ENCODE measurements at regions not wholly inside any gene's neighbourhood (a gene's known extent, or its start where the extent isn't known, plus 50 kb on each side); places are given as distances from the start of the nearest gene placed in this dataset.

GRCh38 chr2:120533625-120534024 is 187.7 kb downstream of the INHBB start:
- TF ChIP-seq POLR2A (IDR thresholded peaks at IDR 0.05; ENCODE audit: low read depth, low read length), result no peak
- no peak for TF ChIP-seq POLR2AphosphoS5 (IDR thresholded peaks at IDR 0.05; ENCODE audit: low read depth, low read length)
- no peak for TF ChIP-seq SPI1 (IDR thresholded peaks at IDR 0.05; ENCODE audit: low read depth, low read length)
- TF ChIP-seq PAX5 (IDR thresholded peaks at IDR 0.05; ENCODE audit: insufficient read depth, low read length, severe bottlenecking), result no peak
- TF ChIP-seq TAF1 (IDR thresholded peaks at IDR 0.05; ENCODE audit: low read depth, low read length), result no peak

Data from GM12891 (cell line).